Ovary (tissue), 3 donors: ENCODE measurements at regions not wholly inside any gene's neighbourhood (a gene's known extent, or its start where the extent isn't known, plus 50 kb on each side); places are given as distances from the start of the nearest gene placed in this dataset.

ENCODE experiments used
- EP300 ChIP-seq: sonication (generic); formaldehyde crosslinking; IDR thresholded peaks from one replicate; pipeline ENCODE4 v1.6.1; 2017; ENCODE audit warnings: antibody characterized with exemption
- TF ChIP-seq, protein P1 (sequence below), 3 donors: fragments of 450-650 bp in 2 of 3; fragments of 200-600 bp in 1 of 3; IDR thresholded peaks; one replicate each; pipeline versions ENCODE4 v1.5.1 to v1.8.0; 2016 to 2022; ENCODE audit warnings: antibody characterized with exemption in 3 of 3, mild to moderate bottlenecking in 1 of 3
- donor health status: DM: no; HTN: no; CAD: no.

DNA sequence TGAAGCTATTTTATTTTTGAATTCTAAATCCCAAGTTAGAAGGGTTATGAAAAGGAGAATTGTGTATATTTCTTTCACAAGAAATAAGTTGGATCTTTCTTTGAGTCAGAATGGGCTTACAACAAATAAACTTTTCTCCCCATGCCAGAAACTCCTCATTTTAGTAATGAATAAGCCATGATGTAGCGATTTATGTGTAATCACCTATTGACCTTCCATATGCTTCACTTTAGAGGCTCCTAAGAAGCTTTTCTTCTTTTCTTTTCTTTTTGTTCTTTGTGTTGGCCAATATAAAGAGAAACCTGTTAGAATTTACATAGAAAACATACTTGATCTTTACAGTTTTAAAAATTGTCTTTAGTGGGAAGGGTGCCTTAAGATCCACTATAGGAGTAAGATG is 370.2 kb downstream of the UTRN start:
- TF ChIP-seq, protein P1, sequence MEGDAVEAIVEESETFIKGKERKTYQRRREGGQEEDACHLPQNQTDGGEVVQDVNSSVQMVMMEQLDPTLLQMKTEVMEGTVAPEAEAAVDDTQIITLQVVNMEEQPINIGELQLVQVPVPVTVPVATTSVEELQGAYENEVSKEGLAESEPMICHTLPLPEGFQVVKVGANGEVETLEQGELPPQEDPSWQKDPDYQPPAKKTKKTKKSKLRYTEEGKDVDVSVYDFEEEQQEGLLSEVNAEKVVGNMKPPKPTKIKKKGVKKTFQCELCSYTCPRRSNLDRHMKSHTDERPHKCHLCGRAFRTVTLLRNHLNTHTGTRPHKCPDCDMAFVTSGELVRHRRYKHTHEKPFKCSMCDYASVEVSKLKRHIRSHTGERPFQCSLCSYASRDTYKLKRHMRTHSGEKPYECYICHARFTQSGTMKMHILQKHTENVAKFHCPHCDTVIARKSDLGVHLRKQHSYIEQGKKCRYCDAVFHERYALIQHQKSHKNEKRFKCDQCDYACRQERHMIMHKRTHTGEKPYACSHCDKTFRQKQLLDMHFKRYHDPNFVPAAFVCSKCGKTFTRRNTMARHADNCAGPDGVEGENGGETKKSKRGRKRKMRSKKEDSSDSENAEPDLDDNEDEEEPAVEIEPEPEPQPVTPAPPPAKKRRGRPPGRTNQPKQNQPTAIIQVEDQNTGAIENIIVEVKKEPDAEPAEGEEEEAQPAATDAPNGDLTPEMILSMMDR (IDR thresholded peaks at IDR 0.05) = no peak
- no peak for TF ChIP-seq EP300
